HUES6 (cell line): ENCODE measurements at regions not wholly inside any gene's neighbourhood (a gene's known extent, or its start where the extent isn't known, plus 50 kb on each side); places are given as distances from the start of the nearest gene placed in this dataset.
"Not testable (repeated sequence)": the region's sequence is repeated elsewhere in the genome, so short reads cannot be mapped to it uniquely, and the experiment has no call there.

Experiments used
- H3K27ac ChIP-seq: 2 replicates; pipeline ENCODE4 v1.7.0; 2013; ENCODE audit warnings: low read depth, mild to moderate bottlenecking, low read length, inconsistent platforms
- H3K27me3 ChIP-seq: 2 replicates; pipeline ENCODE4 v1.6.1; 2013; ENCODE audit warnings: low read length; ENCODE audit not compliant: control insufficient read depth, insufficient read depth
- H3K36me3 ChIP-seq: 2 replicates; pipeline ENCODE4 v1.6.1; 2013; ENCODE audit warnings: low read length; ENCODE audit not compliant: control insufficient read depth, insufficient read depth
- H3K4me1 ChIP-seq: 2 replicates; pipeline ENCODE4 v1.6.1; 2013; ENCODE audit warnings: low read length; ENCODE audit not compliant: control insufficient read depth, insufficient read depth
- H3K4me3 ChIP-seq: 2 replicates; pipeline ENCODE4 v1.5.1; 2013; ENCODE audit warnings: low read depth, low read length
- H3K9ac ChIP-seq: one replicate; pipeline ENCODE4 v1.6.1; 2013; ENCODE audit warnings: mild to moderate bottlenecking, low read length
- H3K9me3 ChIP-seq: 2 replicates; pipeline ENCODE4 v1.6.1; 2013; ENCODE audit warnings: low read depth, low read length; ENCODE audit not compliant: control insufficient read depth, insufficient read depth

DNA sequence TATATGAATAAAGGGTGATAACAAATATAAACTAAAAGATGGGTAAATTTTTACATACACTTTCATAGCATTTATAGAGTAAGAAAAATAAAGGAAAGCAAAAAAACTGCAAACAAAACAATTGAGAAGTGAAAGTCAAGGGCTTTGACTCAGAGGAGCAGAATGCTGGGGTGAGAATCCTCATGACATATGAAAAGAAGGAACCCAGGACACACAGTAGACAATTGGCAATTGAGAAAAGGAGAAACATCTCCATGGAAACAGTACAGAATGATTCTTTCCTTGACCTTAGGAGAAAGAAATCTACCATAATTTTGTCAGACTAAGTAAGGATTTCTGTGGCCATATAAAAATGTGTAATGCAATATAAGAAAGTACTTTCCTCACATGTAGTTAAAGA, 138.3 kb downstream of the SYT15 start:
- not testable (repeated sequence) for H3K4me1 ChIP-seq, H3K27me3 ChIP-seq, H3K9ac ChIP-seq, H3K36me3 ChIP-seq, H3K27ac ChIP-seq, H3K4me3 ChIP-seq, H3K9me3 ChIP-seq

- not testable (repeated sequence) for H3K9ac ChIP-seq, H3K27me3 ChIP-seq, H3K27ac ChIP-seq, H3K9me3 ChIP-seq, H3K36me3 ChIP-seq, H3K4me1 ChIP-seq, H3K4me3 ChIP-seq
Measured at GRCh38 chr10:46718014-46718413, 139.1 kb downstream of the SYT15 start.

DNA sequence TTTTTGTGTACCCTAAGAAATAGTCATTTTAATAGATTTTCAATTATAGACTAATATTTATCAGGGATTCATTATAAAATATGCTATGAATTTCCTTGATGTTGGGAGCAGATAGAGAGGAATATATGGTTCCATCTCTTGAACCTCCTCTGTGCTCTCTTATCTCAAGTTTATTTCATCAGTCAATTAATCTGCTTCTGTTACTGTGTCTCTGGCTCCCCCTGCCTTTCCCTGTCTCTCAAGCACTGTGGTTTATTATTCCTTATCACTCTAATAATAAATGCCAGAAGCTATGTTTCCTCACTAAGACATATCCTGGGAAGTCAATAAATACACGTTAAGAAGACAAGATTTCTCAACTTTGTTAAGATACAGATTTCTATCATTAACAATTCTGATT, 141.5 kb downstream of the SYT15 start:
- H3K27me3 ChIP-seq, H3K4me3 ChIP-seq, H3K4me1 ChIP-seq, H3K36me3 ChIP-seq, H3K9ac ChIP-seq, H3K27ac ChIP-seq, H3K9me3 ChIP-seq: not testable (repeated sequence)

GRCh38 chr10:46720811-46721518, 142.0 kb downstream of the SYT15 start:
- H3K27ac ChIP-seq, H3K9ac ChIP-seq, H3K27me3 ChIP-seq, H3K36me3 ChIP-seq, H3K9me3 ChIP-seq, H3K4me1 ChIP-seq, H3K4me3 ChIP-seq: not testable (repeated sequence)

- not testable (repeated sequence) for H3K27ac ChIP-seq, H3K36me3 ChIP-seq, H3K27me3 ChIP-seq, H3K9ac ChIP-seq, H3K4me1 ChIP-seq, H3K9me3 ChIP-seq, H3K4me3 ChIP-seq
Measured at GRCh38 chr10:46724258-46724657, 145.3 kb downstream of the SYT15 start.

- H3K4me1 ChIP-seq, H3K27ac ChIP-seq, H3K36me3 ChIP-seq, H3K9ac ChIP-seq, H3K9me3 ChIP-seq, H3K27me3 ChIP-seq, H3K4me3 ChIP-seq: not testable (repeated sequence)
Measured at GRCh38 chr10:46728359-46728758, 149.4 kb downstream of the SYT15 start.

DNA sequence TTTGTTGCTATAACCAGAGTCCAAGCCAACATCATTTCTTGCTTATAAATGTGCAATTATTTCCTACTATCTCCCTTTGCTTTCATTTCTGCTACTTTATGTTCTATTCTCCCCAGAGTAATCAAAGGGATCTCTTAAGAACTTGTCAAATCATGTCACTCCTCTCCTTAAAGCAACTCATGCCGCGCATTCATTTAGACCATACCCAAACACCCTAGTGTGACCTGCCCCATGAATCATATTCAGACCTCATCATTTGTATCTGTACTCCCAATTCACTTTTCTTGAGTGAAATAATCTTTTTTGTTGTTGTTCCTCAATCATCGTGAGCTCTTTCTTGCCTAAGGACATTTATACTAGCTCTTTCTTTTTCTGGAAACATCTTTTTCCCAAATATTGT, 151.8 kb downstream of the SYT15 start:
- H3K27me3 ChIP-seq, H3K9ac ChIP-seq, H3K4me1 ChIP-seq, H3K4me3 ChIP-seq, H3K27ac ChIP-seq, H3K36me3 ChIP-seq, H3K9me3 ChIP-seq: not testable (repeated sequence)

DNA sequence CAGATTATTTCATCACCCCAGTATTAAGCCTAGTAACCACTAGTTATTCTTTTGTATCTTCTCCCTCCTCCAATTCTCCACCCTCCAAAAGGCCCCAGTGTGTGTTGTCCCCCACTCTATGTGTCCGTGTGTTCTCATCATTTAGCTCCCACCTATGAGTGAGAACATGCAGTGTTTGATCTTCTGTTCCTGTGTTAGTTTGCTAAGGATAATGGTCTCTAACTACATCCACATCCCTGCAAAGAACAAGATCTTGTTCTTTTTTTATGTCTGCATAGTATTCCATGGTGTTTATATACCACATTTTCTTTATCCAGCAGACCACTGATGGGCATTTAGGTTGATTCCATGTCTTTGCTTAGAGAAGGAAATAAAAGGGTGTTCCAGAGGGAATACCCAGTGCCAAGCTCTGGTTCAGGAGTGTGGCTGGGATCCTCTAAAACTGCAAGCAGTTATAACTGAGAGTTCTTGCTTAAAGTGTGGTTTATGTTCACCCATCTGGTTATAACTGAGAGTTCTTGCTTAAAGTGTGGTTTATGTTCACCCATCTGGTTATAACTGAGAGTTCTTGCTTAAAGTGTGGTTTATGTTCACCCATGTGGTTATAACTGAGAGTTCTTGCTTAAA, 154.8 kb downstream of the SYT15 start:
- not testable (repeated sequence) for H3K27me3 ChIP-seq, H3K4me1 ChIP-seq, H3K9ac ChIP-seq, H3K9me3 ChIP-seq, H3K27ac ChIP-seq, H3K36me3 ChIP-seq, H3K4me3 ChIP-seq

GRCh38 chr10:46734262-46734642, 155.3 kb downstream of the SYT15 start:
- H3K27me3 ChIP-seq, H3K4me1 ChIP-seq, H3K9ac ChIP-seq, H3K36me3 ChIP-seq, H3K9me3 ChIP-seq, H3K27ac ChIP-seq, H3K4me3 ChIP-seq: not testable (repeated sequence)

DNA sequence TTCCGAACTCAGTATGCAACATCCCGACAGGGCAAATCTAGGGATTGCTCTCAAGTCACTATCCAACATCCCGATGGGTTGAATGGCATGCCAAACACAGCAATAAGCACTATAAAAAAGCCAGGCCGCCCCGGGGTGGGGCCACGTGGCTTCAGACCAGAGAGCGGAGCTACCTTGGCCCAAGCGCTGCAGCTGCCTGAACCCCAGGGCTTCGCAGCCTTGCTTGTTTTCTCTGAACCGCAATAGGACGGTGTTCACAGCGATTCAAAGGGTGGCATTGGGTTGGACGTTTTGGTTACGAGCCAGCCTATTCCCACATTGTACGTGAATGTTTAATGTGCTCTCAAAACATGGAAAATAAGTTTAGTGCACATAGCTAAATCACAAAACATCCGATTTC, 161.0 kb downstream of the SYT15 start:
- not testable (repeated sequence) for H3K4me1 ChIP-seq, H3K36me3 ChIP-seq, H3K27ac ChIP-seq, H3K27me3 ChIP-seq, H3K9ac ChIP-seq, H3K9me3 ChIP-seq, H3K4me3 ChIP-seq

GRCh38 chr10:46740368-46740767, 161.4 kb downstream of the SYT15 start:
- not testable (repeated sequence) for H3K9me3 ChIP-seq, H3K36me3 ChIP-seq, H3K4me1 ChIP-seq, H3K27ac ChIP-seq, H3K4me3 ChIP-seq, H3K9ac ChIP-seq, H3K27me3 ChIP-seq

GRCh38 chr10:46749003-46749402, 162.2 kb upstream of the PTPN20 start:
- H3K36me3 ChIP-seq, H3K4me3 ChIP-seq, H3K4me1 ChIP-seq, H3K9ac ChIP-seq, H3K9me3 ChIP-seq, H3K27me3 ChIP-seq, H3K27ac ChIP-seq: not testable (repeated sequence)
